Activated naive CD4-positive, alpha-beta T cell treated with anti-CD3 and anti-CD28 coated beads, Interleukin-2, amount 50 U/mL, for 16 hours (primary cell): ENCODE measurements at regions not wholly inside any gene's neighbourhood (a gene's known extent, or its start where the extent isn't known, plus 50 kb on each side); places are given as distances from the start of the nearest gene placed in this dataset.

Source experiments
- DNase-seq: peaks from one replicate; pipeline ENCODE4 v3.0.0-alpha.2; 2020

DNA sequence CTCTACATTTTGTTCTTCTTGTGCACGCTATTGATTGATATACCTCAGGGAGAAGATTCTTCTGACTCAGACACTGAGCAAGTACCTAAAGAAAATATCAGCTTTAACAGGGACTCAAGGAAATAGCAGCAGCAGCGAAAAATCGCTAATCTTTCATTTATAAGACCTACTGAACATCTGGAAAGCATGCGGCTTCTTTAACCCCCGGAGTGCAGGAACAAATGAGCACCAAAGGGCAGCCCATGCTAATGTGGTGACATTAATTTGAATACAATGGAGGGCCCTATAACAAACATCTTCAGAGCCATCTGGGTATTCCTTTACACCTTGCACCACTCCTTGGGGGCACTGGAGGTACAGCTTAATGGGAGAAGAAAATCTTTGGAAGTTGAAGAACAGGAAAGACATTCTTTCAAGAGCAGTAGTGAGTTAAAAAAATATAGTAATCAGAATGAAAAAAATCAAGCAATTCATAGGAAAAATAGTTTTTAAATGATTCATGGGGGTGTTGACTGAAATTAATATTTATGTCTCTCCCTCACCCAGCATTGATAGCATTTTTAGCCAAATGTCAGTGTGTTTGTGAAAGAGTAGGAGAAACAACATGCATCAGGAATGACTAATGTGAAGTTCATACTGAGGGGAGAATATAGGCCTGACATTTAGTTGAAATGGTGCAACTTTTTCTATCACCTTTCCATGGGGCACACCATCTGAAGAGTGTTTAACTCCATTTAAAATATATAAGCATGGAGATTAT is 281.7 kb downstream of the HRH4 start:
- no peak for DNase-seq

DNA sequence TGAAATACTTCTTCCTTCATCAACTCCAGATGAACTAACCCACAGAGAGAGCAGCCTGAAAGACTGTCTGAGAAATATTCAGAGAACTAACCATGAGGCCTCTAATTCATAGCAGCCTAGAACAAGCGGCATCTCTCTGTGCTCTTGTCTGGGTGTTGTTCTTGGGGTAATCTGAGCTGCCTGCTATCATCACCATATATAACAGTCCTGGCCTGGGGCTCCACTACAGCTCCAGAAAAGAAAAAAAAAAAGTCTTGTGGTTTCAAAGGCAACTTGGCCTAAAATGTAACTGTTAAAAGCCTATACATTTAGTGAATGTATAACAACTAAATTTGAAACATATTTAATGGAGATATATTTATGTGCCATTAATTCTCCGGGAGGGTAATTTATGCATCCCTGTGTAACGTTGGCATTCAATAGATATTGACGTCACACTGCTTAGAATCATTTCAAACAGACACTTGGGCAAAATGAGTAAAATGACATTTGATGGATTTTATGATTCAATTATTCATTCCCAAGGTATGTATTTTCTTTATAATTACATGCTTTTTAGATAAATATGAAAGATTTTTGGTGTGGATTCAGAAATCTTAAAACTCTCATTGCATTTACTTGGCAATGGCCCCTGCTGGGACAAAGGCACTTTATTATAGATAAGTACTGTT is 294.3 kb downstream of the HRH4 start:
- DNase-seq: no peak

DNA sequence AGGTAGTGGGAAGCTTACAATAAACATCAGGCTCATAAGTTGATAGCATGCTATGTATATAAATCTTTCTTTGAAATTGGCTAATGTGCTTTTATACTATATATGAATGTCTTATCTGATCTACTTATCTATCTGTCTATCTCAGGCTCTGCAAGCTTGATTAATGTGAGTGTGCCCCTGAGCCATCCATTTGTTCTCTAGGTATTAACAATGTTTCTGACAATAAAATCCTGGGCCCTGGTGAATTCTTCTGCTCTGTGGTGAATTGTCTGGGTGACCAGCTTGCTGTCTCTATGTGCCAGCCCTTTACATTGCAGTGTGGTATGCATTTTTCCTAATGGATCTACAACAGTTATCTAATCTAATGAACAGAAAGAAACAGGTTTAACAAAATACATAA is 295.9 kb downstream of the HRH4 start:
- no peak for DNase-seq

DNA sequence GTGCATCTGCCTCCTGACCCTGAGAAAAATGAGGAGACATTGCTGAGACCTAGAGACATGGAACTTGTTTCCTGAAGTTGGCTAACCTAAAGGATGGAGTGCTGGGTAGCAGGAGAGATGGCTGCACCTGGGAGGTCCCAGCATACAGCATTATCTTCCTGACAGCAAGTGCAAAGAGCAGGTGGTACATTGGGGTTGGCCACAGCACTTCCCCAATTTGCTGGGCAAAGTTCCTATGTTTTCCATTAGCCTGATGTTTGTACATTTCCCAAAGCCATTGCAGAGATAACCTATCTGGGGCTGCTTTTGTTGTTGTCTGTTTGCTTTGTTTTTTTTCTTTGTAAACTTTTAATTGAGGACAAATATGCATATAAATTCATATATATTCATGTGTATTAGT is 296.7 kb downstream of the HRH4 start:
- no peak for DNase-seq

DNA sequence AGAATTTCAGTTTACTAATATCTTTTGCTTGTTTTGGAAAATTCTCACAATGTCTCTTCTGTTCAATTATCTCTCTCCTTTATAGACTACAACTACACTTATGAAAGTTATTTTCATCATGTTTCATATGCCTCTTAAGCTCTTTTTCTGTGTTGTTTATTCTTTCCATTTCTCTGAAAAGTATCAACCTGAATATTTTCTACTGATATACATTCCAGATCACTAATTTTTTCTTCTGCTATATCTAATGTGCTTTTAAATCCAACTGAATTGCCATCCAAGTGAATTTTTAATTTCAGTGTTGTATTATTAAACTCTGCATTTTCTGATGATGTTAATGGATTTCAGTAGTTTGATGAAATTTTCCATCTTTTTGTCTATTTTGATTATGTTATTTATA is 301.3 kb downstream of the HRH4 start:
- DNase-seq: no peak

DNA sequence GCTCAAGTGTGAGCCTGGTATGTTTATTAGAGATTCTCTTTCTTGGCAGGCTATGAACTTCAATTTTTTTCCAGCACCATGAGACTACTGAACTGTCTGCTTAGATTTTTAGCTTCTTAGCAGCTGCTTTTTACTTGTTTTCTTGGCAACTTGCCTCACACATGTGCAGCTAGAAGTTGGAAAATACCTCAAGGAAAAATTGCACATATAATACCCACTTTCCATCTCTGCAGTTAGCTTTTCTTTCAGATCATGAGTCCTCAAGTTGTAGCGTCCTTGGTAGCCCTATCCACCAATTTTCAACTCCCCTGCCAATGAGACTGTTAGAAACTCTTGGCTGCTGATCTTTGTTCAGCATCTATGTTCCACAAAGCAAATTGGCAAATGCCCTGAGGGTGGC is 302.1 kb downstream of the HRH4 start:
- no peak for DNase-seq

DNA sequence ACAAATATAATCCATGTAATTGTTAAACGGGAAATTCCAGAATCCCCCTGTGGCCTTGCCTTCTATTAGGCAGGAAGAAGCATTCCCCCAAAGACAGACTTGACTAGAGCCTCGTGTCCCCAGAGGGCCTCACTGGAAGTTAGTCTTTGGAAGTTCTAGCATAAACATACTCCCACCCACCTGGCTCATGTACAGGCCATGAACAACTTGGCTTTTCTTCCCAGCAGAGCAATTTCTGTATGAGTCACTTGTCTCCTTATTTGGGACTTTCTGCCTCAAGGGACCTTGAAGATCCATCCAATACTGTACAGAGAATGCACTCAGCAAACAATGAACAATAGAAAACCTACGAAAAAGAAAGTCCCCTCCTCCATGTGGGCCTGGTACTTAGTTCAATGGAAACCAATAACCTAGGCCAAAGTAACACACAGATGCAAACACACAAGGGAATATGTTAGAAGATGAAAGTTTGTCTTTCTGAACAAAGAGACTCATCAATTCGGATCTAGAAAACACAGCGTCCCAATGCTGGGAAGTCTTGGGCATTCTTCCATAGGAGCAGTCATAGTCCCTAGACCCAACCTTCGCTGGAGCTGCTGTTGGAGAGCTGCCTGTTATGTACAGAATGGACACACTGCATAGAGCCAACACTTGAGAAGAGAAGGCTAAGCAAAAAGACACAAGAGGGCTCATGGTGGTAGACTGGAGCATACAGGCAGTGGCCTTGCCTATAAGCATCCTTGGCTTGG is 303.5 kb downstream of the HRH4 start:
- DNase-seq: no peak

DNA sequence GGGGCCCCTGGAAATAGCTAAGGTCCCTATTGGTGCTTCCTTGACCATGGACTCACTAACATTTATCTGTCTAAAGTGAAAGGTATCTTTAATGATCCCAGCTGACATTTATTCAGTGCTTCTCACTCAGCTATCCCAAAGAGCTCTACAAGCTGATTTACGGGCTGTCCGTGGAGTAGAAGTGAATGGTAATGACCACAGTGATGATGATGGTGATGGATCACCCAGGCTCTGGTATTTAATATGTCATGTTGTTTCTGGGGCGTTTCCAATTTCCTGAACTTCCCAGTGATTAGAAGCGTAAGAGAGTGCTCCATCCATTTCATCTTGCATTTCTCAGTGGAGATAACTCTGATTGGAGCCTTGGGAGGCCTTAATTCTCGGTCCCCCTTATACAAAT is 304.3 kb downstream of the HRH4 start:
- DNase-seq: no peak

DNA sequence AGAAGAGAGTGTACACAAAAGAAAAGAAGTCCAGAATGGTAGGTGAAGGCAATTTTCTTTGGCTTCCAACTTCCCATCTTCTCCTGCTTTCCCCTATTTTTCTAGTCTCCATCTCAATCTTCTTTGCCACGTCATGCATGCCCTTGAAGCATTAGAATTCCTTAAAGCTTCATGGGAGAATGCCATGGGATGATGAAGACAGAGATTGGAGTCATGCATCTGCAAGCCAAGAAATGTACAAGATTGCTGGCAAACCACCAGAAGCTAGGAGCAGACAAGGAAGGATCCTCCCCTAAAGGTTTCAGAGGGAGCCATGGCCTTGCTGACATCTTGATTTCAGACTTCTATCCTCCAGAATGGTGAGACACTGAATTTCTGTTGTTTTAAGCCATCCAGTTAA is 305.9 kb downstream of the HRH4 start:
- no peak for DNase-seq

DNA sequence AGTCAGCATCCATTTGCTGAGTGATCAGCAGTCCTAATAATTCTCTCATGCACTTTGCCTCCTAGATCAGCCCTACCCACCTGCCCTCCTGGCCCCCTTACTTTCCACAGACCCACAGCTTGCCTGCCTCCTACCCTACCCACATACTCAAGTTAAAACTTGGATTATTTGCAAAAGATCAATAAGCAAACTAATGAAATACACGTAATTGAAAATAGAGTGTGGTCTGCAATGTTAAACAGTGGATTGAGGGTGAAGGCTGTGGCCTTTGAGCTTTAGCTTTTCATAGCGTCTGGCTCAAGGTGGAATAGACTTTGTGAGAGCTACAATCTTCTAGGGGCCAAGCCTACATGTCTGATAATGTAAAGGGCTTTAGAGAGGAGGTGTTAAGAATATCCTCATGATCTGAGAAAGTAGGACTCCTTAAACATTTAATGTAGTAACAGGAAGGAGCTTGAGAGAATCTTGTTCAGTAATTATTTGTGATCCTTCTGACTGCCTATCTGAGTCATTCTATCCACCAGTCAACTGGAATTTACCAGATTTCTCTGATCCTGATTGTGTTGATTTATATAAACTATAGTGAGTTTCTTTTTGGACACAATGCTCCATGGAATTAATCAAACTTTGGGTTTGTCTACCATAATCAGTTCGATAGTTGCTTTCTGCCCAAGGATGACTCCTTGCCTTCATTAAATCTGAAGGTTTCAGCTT is 310.0 kb downstream of the HRH4 start:
- DNase-seq: no peak

DNA sequence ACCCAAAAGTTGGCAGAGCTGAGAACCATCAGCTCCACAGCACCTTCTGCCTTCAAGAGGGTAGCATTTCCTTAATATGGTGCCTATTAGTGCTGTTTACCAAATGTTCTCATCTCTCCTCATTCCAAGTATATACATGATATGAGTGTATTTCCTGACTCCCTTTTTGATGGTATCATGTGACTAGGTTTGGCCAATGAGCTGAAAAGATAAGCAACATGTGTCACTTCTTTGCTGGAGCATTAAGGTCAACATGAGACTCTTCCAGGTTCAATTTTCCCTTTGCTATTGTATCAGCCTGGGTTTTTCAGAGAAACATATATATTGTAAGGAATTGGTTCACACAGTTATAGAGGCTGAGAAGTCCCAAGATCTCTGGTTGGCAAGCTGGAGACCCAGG is 310.9 kb downstream of the HRH4 start:
- no peak for DNase-seq

DNA sequence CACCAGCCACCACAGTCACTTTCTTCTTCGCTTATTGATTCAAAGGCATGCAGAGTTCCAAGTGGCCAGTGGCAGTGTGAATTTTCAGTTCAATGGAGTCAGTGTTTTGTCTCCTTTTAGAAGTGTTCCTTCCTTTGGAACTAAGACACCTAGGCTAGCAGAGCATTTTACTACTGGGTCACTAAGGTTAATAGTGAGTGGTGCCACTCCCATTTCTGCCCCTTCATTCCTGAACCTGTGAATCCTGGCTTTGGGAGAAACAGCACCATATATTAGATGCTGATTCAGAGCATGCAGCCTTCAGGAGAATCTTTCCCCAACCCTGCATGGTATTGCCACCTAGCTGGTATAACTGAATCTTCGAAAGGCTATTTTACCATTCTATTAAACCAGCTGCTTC is 312.7 kb downstream of the HRH4 start:
- DNase-seq: no peak

DNA sequence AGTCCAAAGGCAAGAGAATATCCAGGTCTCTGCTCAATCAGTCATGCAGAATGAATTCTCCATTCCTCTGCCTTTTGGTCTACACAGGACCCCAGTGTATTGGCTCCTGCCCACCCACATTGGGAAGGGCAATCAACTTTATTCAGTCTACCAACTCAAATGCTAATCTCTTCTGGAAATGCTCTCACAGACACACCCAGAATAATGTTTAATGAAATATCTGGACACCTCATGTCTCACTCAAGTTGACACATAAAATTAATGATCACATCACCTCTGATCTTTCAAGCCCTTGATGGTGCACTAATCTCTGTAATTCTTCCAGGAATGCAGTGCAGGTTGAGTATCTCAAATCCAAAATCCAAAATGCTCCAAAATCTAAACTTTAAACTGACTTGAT is 315.6 kb downstream of the HRH4 start:
- DNase-seq: no peak

DNA sequence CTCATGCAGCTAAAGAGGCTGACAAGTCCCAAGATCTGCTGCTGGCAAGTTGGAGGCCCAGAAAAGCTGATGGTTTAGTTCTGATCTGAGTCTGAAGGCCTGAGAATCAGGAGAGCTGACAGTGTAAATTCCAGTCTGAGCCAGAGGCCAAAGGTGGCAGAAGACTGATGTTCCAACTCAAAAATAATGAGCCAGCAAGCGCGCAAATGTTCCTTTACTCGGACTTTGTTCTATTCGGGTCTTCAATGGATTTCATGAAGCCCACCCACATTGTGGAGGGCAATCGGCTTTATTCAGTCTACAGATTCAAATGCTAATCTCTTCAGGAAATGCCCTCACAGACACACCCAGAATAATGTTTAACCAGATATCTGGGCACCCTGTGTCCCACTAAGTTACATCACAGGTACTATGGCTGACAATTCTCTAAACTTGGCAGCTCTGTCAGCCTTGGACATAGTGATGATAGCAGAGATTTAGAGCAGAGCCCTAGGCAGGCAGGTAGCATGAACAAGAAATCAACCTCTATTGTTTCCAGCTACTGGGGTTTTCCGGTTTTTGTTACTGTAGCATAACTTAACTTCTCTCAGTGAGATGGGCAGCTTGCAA is 318.5 kb downstream of the HRH4 start:
- no peak for DNase-seq

DNA sequence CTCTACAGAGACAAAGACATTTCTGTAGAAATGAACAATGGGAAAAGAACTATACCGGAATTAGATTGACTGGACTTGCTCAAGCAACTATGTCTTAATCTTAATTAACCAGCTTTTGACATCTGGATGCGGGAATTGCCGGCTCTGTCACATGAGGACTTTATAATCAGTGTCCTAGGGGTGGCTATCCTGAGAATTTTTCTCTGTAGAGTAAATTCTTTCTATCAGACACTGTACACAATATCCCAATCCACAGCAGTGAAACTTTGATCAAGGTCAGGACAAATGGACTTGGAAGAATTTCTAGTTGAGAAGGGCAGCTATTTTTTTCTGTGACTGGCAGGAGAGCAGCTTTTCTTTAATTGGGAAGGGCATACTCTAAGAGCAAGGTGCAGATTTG is 322.1 kb downstream of the HRH4 start:
- no peak for DNase-seq

DNA sequence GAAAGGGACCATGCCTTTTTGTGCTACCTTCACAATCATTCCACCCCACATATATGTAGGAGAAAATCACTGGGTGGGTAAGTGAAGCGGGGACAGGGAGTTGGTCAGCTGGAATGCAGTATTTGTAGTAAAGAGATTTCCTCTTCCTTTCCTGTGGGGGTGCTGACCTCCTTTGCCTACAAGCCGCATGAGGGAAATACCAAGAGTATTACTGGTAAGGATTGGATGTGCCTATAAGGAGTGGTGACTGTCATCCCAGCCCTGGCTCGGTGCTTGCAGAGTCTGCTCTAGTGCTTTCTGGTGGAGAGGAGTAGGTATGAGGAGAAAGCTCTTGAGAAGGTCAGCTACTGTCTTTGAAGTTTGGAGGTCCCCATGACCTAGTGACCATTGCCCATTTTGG is 324.6 kb downstream of the HRH4 start:
- no peak for DNase-seq

DNA sequence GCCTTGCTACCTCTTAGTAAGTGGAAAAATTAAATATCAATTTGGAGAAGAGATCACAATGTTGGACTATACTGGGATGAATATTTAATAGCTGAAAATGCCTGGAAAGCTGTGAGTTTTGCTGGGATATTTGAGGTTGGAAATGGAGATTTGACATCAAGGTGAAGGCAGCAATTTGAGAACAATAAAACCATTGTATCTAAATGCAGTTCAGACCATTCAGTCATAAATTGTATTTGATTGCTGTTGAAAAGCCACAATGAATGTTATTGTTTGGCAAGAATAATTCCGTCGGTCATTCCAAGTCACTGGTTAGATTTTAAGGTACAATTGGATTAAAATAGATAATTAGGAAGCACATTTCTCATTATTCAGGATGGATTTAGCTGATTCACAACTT is 325.6 kb downstream of the HRH4 start:
- DNase-seq: no peak

DNA sequence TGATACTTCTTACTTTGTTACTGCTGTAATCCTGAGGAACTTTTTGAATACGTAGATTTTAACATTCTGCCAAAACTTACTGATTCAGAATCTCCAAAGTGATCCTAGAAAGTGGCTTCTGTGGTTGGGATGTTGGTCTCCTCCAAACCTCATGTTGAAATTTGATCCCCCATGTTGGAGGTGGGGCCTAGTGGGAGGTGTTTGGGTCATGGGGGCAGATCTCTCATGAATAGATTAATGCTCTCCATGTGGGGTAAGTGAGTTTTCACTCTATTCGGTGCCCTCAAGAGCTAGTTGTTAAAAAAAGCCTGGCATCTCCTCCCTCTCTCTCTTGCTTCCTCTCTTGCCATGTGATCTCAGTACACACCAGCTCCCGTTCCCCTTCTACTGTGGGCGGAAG is 329.9 kb downstream of the HRH4 start:
- DNase-seq: no peak

DNA sequence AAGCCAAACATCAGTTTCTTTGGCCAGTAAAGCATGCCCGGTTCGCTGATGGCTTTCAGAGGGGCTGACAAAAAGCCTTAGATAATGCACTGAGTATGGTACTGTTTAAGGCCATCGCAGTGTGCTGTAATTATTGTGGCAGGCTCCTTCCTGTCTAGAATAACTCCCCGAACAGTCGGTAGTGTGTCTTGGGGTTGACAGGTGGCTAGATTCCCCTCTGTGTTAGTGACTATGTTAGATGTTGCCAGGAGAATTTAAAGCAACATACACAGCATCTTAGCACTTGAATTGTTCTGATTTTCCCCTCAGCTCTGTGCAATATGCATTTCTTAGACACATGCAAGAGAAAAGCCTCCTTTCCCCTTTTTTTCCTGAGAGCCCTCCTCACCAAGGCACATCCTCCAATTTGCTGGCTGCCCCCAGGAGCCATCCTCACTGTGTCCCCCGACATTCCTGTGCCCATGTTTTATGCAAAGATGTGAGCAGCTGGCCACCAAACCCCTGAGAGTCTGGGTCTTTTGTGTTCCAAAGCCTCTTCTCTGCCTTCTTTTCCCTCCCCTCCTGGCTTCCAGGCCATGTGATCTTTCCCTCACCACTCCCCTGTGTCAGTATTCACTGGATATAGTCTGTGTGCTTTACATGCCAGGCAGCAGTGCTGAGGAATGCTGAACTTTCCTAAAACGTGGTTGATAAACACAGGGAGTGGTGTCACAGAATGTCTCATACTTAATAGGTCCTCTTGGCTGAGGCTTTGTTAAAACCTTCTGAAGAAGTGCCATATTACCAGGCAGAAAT is 331.5 kb downstream of the HRH4 start:
- no peak for DNase-seq

DNA sequence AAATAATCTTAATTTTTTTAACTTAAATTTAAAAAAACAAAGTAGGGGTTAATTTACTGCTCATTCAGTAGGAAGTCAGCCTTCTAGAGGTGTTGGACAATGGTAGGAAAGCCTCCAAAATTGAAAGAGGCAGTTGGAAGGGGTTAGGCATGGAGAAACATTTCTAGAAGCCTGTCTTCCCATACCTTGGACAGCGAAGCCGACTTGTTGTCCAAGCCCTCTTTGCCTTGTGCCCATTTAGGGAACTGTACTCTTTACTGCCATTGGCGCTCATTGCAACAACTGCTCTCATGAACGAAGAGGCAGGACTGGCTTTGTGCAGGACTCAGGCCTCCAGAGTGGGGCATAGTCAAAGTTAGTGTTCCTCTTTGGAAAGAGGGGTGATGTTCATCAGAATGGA is 333.3 kb downstream of the HRH4 start:
- DNase-seq: no peak

DNA sequence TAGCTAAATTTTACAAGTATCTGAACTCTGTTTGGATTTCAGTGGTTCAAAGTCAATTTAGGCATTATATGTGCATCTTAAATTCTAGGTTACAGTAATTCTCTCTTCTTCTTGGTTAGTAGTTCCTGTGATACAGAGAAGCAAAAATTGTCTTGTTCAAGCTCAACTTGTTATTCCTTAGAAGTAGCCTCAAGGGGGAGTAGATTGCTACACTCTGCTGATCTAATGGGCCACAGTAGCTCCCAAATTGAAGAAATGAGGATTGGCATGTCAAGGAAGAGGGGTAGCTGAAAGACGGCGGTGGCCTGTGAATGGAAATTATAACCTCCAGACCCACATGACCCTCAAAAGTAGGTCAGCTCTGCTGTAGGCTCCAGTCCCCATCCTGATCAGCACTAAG is 334.7 kb downstream of the HRH4 start:
- no peak for DNase-seq

DNA sequence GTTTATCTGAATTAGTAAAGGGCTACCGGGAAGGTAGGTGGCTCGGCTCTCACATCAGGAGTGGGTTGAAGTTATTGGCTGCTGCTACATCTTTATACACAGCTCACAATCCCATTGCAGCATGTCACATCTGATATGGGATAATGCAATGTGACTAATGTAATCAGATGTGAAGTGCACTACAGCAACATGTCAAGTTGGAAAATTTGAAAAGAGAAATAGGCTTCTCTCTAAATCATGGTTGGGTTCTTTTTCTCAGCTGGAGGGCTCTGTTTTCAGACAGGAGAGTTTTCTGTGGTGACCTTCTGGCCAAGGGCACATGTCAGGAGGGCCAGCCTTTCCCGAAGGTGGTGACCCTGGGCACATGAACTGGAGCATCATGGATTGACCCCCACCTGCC is 337.5 kb downstream of the HRH4 start:
- DNase-seq: no peak
